ENCODE measurements at regions not wholly inside any gene's neighbourhood (a gene's known extent, or its start where the extent isn't known, plus 50 kb on each side); places are given as distances from the start of the nearest gene placed in this dataset.

DNA sequence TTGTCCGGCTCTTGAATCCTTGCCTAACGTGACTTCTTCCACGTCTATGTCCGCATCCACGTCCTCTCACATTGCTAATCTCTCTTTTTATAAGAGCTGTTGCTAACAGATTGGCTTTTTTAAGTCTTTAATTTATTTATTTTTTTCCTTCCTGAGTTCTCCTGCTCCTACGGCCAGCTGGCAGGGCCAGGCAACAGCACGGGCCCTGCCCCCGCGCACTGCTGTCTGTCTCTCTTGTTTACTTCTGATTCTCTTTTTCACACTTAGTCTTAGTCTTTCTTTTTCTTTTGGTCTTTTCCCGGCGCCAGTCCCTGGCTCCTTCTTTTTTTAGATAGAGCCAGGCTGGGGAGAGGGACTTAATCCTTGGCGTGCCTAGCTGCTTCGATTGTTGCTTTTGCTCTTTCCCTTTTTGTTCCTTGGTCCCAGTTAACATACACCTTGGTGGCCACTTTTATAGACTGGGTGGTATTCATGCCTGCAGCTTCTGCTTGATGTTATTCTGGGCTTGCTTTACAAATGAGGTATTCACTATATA, 53.2 kb upstream of the RBMX start:
- Histone ChIP-seq H2AFZ (ENCODE audit: low read depth, low read length) (no peak overlapping the region), H3K9me3 (ENCODE audit: insufficient read depth, low read length, severe bottlenecking) (no peaks in the 10 kb centered on the region), H3K4me2 (ENCODE audit: insufficient read depth, low read length) (no peak overlapping the region), H3K9ac (ENCODE audit: low read depth, low read length) (no peak overlapping the region), H4K20me1 (ENCODE audit: insufficient read depth, low read length) (no peaks in the 10 kb centered on the region), H3K4me1 (ENCODE audit: insufficient read depth, low read length) (no peaks in the 10 kb centered on the region), H3K27me3 (ENCODE audit: insufficient read depth, low read length, poor library complexity) (no peaks in the 10 kb centered on the region), H3K79me2 (ENCODE audit: insufficient read depth, low read length) (no peaks in the 10 kb centered on the region), H3K4me3 (ENCODE audit: low read depth in 1 of 2, low read length in 2 of 2) (no peak overlapping the region), H3K36me3 (ENCODE audit: insufficient read depth, low read length) (peaks cover 1% of the 10 kb centered on the region; the same call in 1 of the 2 replicates), H3K27ac (ENCODE audit: low read length) (no peak overlapping the region)
- TF ChIP-seq CTCF (IDR thresholded peaks at IDR 0.05; ENCODE audit: borderline replicate concordance, extremely low read depth, low read length, poor library complexity, severe bottlenecking) (no peak), EZH2 (IDR thresholded peaks at IDR 0.05; ENCODE audit: borderline replicate concordance, low read depth, low read length, severe bottlenecking) (no peak)
- no peak for DNase-seq
- no peak for ATAC-seq (ENCODE audit: insufficient read depth, low read depth)

DNA sequence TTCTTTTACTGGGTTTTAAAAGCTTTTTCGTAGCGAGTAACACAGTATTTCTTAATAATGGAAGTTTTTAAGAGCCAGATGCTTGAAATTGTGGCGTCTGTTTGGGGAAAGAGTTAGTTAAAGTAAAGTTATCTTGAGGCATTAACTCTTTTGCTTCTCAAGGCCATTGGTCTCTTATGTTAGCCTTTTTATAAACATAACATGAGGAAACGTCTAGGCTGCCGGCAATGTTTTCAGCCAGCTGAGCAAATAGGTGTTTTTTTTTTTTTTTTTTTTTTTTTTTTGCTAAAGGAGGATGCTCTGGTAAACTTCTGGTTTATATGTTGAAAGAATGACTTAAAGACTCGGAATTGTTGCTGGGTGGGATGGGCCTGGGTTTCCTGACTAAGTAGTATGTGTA, 51.1 kb upstream of the RBMX start:
- H3K9ac ChIP-seq (ENCODE audit: low read depth, low read length), result no peak overlapping the region
- TF ChIP-seq CTCF (IDR thresholded peaks at IDR 0.05; ENCODE audit: borderline replicate concordance, extremely low read depth, low read length, poor library complexity, severe bottlenecking) (no peak), EZH2 (IDR thresholded peaks at IDR 0.05; ENCODE audit: borderline replicate concordance, low read depth, low read length, severe bottlenecking) (no peak)
- no peaks in the 10 kb centered on the region for H3K9me3 ChIP-seq (ENCODE audit: insufficient read depth, low read length, severe bottlenecking)
- DNase-seq (no peak), ATAC-seq (ENCODE audit: insufficient read depth, low read depth) (no peak)
- no peak overlapping the region for H3K4me3 ChIP-seq (ENCODE audit: low read depth in 1 of 2, low read length in 2 of 2)
- no peak overlapping the region for H3K27ac ChIP-seq (ENCODE audit: low read length)
- H4K20me1 ChIP-seq (ENCODE audit: insufficient read depth, low read length), result no peaks in the 10 kb centered on the region
- no peaks in the 10 kb centered on the region for H3K79me2 ChIP-seq (ENCODE audit: insufficient read depth, low read length)
- H3K4me2 ChIP-seq (ENCODE audit: insufficient read depth, low read length), result no peak overlapping the region
- no peak overlapping the region for H2AFZ ChIP-seq (ENCODE audit: low read depth, low read length)
- peaks cover 2% of the 10 kb centered on the region; the same call in 1 of the 2 replicates for H3K36me3 ChIP-seq (ENCODE audit: insufficient read depth, low read length)
- H3K4me1 ChIP-seq (ENCODE audit: insufficient read depth, low read length), result no peaks in the 10 kb centered on the region
- H3K27me3 ChIP-seq (ENCODE audit: insufficient read depth, low read length, poor library complexity), result no peaks in the 10 kb centered on the region
